Hematopoietic multipotent progenitor cell treated with erythropoietin and hydrocortisone succinate and interleukin-3 and kit ligand, for 4 days (in vitro differentiated cells): ENCODE measurements at regions not wholly inside any gene's neighbourhood (a gene's known extent, or its start where the extent isn't known, plus 50 kb on each side); places are given as distances from the start of the nearest gene placed in this dataset.
"Not testable (repeated sequence)": the region's sequence is repeated elsewhere in the genome, so short reads cannot be mapped to it uniquely, and the experiment has no call there.

ENCODE experiments used
- DNase-seq: peaks from one replicate; pipeline ENCODE4 v3.0.0-alpha.2; 2015

GRCh38 chr4:189124791-189125190 is 815.9 kb upstream of the FRG1 start:
- DNase-seq: no peak

- no peak for DNase-seq
Observed at GRCh38 chr4:189126040-189126439, 814.6 kb upstream of the FRG1 start.

GRCh38 chr4:189128341-189128740 is 812.3 kb upstream of the FRG1 start:
- DNase-seq: no peak

GRCh38 chr4:189129044-189129694 is 811.5 kb upstream of the FRG1 start:
- DNase-seq: no peak

GRCh38 chr4:189131118-189131517 is 809.6 kb upstream of the FRG1 start:
- DNase-seq: no peak

- DNase-seq: no peak
Observed at GRCh38 chr4:189136462-189136861, 804.2 kb upstream of the FRG1 start.

- DNase-seq: no peak
Observed at GRCh38 chr4:189143263-189143952, 797.3 kb upstream of the FRG1 start.

- no peak for DNase-seq
Observed at GRCh38 chr4:189147005-189147929, 793.4 kb upstream of the FRG1 start.

GRCh38 chr4:189155083-189155482 is 785.6 kb upstream of the FRG1 start:
- DNase-seq: not testable (repeated sequence)

- DNase-seq: no peak
Observed at GRCh38 chr4:189162073-189162789, 778.4 kb upstream of the FRG1 start.

- no peak for DNase-seq
Observed at GRCh38 chr4:189162888-189163287, 777.8 kb upstream of the FRG1 start.

GRCh38 chr4:189176002-189176401 is 764.7 kb upstream of the FRG1 start:
- DNase-seq: no peak

- no peak for DNase-seq
Observed at GRCh38 chr4:189177130-189177529, 763.5 kb upstream of the FRG1 start.

GRCh38 chr4:189178125-189178746 is 762.4 kb upstream of the FRG1 start:
- no peak for DNase-seq

GRCh38 chr4:189185810-189186432 is 754.8 kb upstream of the FRG1 start:
- no peak for DNase-seq

GRCh38 chr4:189187531-189188052 is 753.1 kb upstream of the FRG1 start:
- no peak for DNase-seq

GRCh38 chr4:189198624-189199023 is 742.0 kb upstream of the FRG1 start:
- DNase-seq: no peak

- no peak for DNase-seq
Observed at GRCh38 chr4:189200353-189200752, 740.3 kb upstream of the FRG1 start.

- DNase-seq: peak; percentile 73
Observed at GRCh38 chr4:189202182-189202868, 738.3 kb upstream of the FRG1 start.

- DNase-seq: peak; percentile 4
Observed at GRCh38 chr4:189202869-189203271, 737.8 kb upstream of the FRG1 start.

GRCh38 chr4:189204616-189205015 is 736.1 kb upstream of the FRG1 start:
- DNase-seq: no peak
